Hematopoietic multipotent progenitor cell treated with erythropoietin and hydrocortisone succinate and interleukin-3 and kit ligand, for 8 days (in vitro differentiated cells): ENCODE measurements at regions not wholly inside any gene's neighbourhood (a gene's known extent, or its start where the extent isn't known, plus 50 kb on each side); places are given as distances from the start of the nearest gene placed in this dataset.
"Not testable (repeated sequence)": the region's sequence is repeated elsewhere in the genome, so short reads cannot be mapped to it uniquely, and the experiment has no call there.

Source experiments
- DNase-seq: peaks from one replicate; pipeline ENCODE4 v3.0.0-alpha.2; 2015

DNA sequence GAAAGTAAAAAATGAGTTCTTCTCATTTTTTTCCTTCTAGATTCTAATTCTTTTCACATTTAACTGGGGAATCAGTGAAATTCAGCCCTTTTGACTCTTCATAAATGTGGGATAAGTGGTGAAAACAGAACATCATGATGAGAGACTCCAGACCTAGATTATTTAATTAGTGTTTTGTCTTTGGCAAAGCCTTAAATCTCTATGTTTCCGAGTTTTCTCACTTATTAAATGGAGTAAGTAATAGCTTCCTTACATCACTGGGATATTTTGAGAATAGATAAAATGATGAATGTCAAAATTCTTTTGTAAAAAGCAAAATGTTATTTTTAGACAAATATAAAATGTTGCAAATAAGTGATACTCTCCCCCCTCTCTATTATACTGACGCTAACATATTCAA, 468.6 kb upstream of the ARRDC3 start:
- no peak for DNase-seq

DNA sequence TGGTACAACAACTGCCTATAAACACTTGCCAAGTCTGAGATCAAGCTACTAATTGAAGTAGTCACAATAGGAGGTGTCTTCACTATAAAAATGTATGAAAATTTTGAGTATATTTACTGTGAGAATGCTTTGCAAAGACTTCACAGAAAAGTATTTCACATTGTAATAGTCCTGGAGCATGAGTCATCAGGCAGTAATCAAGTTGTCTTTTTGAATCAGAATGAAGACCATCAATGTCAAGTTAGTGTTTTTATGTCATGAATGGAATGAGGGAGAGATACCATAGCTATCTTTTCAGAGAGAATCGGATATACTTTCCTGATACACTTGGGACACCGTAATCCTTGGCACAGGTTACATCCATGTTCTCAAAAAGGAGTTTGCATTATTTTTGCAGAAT, 466.9 kb upstream of the ARRDC3 start:
- DNase-seq: no peak

DNA sequence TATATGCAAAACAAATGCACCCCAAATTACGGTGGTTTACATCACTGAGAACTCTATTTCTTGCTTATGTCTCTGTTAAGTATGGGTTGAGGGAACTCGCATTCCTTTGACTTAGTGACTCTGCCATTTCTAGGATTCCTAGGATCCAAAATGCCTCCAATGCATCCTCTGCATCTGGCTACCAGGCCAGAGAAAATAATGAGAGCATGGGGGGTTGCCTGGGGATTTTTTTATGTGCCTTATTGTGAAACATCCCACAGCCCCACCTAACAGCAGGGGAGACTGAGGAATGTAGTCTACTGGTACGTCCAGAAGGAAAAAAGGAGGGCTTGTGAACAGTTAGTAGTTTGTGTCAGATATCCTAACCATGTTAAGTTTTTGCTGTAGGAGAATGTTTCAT, 466.0 kb upstream of the ARRDC3 start:
- no peak for DNase-seq

DNA sequence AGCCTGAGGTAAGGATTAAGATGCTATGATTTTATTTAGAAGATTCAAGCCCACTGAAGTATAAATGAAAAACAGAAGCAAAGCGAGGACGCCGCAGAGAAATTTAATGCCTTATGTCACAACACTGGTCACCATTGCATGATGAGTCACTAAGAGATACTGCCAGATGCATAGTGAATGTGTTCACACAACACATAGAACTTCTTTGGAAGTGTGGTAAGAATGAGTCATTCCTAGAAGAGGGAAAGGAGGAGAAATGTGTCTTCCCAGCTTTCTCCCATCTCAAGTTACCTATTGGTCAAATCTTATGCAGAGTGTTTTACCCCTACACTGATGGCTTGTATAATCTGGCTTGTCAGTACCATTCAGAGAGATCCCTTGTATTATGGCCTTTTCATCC, 465.3 kb upstream of the ARRDC3 start:
- DNase-seq: no peak

DNA sequence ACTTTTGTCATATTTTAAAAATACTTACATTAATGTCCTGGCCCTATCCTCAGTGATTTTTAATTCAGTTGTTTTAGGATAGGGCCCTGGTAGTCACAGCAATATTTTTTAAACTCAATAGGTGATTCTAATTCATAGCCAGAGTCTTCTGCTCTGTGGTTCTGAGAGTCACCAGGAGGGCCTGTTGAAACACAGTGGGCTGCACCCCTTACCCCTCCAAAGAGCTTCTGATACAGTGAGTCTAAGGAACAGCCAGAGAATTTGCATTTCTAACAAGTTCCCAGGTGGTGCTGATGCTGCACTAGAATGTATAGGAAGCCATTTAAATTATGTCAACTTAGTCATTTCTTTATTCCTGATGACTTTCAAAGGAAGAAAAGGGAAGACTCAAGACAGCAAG, 458.3 kb upstream of the ARRDC3 start:
- no peak for DNase-seq

DNA sequence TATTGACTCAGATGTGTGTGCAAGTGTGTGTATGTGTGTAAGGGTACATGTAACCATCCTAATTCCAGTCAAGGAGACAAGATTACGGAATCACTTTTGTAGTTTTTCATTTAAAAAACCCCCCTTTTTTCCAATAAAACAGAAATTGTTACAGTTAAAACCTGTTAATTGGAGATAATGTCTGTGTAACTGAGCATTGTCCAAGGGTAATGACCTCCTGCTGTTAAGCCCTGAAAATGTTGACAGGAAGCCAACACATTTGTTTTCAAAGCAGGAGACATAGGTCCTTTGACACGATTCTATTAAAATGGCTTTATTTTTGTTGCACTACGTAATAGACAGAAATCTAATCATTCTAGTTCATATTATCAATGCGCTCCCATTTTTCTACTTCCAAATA, 457.3 kb upstream of the ARRDC3 start:
- DNase-seq: no peak

DNA sequence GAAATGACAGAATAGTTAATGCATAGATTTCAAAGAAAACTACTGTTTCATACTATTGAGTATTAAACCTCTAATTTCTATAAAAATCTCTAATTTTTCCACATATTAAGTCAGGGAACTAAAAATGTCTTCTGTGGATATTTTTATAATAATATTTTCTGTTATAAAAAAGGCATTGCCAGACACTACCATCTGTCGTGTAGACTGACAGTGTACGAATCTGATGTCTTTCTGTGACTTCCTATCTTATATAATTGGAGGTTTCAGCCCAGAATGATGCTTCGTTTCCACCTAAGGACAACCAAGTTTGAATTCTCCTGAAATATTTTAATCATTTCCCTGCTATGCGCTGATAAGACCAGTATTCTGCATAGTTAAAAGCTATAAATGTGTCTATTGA, 456.6 kb upstream of the ARRDC3 start:
- no peak for DNase-seq

DNA sequence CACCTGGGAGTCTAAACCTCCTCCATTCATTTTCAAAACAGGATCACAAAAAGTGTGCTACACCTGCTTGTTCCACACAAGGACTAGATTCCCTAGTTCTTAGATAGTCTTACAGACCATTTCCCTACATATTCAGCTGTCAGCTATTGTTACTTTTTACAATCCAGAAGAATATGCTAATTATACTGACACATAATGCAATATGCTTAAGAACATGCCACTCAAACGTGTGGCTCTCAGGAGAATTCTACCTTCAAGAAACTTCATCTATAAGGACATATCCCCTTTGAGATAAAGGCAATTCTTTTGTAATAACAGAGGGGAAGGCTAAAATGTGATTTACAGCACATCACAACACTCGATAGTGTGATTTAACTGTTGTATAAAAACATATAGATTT, 456.1 kb upstream of the ARRDC3 start:
- DNase-seq: no peak

DNA sequence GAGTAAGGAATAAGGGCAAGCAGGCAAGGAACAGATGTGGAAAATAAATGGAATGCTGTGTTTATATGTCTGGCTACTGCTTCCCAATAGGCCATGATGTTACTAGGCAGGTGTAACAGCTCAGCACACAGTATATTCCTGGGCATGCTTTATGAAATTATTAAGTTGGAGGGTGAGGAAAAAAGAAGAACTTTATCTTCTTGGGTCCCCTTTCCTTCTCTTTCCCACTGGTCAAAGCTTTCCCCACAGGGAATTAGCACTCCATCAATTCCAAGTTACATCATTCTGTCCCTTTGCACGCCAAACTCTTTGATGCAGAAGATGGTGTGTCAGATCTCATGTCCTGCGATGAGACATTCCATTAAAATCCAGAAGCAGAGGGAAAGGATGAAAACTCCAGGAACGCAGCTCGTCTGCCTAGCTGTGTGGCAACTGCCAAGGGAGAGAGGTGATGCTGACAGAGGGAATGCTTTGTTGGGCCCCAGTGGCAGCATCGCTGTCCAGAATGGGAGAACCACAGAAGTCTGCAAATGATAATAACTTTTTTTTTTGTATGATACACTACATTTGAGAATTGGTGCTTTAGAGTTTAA, 447.3 kb upstream of the ARRDC3 start:
- DNase-seq: no peak

DNA sequence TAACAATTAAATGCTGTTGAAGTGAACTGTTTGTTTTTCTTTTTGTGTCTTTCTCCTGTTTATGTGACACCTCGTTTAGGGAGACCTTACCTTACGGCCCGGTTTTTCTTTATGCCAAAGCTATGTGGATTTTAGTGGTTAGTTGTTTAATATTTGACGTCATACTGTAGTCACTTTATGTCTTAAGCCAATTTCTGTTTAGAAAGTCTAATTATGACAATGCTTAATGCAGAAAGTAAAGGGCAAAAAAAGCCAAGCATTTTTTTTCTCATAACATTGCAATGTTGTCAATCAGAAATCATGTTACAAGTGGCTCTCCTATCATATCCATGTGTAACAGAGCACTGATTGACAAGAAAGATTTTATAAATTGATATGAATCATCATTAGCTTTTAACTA, 442.5 kb upstream of the ARRDC3 start:
- DNase-seq: no peak

DNA sequence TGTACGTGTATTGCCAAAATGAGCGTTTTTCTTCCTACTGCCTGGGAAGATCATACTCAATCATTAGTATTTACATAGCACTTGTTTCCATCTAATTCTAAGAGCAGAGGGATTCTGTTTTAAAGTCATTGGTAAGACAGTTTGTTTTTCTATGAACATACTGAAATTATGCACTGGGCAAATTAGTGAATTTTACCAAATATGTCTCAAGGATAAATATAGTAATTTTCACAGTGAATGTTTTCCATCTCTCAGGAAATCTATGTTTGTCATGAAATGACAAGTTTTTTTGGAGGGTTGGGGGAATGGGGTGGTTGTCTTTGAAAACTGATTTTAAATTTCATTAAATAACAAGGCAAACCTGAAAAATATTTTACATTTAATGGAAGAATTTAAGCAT, 441.3 kb upstream of the ARRDC3 start:
- no peak for DNase-seq

DNA sequence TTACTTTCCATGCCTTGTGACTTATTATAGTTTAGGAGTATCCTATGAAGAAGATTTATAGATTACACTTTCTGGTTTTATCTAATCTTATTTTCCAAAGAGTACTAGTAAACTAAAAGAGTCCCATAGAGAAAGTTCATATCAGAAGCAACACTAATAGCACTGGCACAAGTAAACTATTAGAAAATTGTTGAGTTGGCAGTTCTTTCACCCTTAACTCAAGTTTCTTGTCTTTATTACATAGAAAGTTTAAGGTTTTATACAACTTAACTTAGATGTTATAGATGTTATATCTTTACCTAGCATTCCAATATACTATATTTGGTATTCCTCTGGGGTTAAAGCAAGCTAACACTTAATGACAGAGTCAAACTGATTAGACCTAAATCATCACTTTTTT, 437.8 kb upstream of the ARRDC3 start:
- DNase-seq: no peak

DNA sequence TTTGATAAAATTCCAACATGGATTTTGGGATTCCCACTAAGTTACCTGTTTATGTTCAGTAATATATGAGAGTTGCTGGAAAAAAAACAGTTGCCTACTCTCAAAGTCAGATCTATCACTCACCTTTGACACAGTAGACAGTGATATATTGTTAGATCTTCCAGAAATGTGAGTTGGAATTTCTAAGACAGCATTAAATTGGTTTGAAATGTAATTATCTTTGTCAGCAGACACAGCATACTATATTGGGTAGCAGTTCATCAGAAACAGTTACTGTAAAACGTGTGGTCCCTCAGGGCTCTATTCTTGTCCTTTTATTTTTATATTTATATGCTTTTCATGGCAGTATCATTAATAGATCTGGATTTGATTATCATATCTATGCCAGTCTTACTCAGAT, 433.6 kb upstream of the ARRDC3 start:
- DNase-seq: no peak

DNA sequence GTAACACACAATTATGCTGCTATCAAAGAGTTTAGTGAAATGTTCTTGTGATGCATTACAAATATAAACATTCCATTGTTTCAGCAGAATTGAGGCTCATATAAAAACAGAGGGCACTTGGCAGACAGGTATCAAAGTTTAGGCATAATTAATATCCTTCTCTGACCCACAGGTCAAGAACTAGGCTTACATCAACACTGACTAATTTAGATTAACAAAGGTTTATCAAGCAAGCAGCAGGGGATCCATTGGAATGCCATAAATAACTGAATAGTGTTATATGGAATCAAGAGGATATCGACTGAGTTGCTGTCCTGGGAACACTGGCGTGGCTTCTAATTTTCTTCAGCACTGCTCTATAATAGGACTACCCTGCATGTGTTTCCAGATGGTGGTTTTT, 414.5 kb upstream of the ARRDC3 start:
- no peak for DNase-seq

DNA sequence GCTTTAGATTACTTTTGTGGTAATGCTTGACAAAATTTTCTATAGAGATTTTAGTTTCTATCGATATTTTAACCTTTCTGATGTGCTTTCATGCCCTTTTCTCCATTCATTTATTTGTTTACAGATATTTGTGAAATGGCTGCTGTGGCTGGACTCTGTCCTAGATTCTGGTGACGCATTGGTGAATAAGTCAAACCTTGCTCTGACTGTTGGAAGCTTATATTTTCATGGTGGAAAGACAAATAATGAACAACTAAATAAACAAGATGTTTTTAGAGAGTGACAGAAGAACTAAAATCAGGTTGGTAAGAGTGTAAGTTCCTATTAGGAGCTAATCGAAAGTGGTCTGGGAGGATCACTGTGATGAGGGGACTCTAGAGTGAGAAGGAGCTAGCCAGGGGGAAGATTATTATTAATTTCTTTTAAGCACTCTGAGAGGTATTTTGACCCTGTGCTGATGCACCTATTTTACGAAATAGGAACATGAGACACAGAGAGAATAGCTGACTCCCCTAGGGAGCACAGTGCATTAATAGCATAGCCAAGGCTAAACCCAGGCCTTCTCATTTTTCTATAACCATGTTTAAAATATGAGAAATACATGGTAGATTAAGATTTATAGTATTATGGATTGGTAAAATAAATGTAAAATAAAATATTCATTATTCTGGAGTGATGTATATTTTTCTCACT, 411.9 kb upstream of the ARRDC3 start:
- no peak for DNase-seq

DNA sequence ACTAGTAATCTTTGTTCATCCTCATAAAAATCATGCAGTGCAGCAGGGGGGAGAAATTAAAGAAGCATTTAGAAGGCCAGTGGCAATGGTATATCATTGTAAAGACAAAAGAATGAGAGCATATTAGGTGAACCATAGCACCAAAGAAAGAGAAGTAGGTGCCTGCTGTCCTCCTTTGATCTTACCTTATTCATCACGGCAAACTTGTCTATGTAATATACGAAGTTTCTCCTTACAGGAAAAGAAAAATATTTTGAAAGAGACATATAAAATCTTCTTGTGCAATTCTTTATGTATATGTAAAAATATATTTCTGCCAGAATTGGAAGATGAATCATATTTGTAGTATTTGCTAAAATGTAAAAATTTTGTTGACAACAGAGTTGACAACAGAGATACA, 411.3 kb upstream of the ARRDC3 start:
- DNase-seq: no peak

DNA sequence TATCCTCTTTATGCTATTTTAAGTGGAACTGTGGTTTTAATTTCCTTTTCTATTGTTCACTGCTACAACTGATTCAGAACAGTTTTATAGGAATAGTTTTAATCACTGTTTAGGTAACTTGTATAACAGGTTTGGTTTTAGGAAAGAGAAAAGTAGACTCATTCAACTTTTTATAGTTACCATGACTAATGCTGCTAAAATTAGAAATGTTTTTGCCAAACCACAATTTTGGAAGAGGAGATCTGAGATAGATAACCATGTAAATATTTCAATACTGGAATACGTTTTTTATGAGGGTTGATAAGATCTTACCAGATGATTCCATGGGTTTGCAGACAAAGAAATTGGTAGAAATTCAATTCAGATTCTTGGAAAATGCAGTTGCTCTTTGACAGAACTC, 404.6 kb upstream of the ARRDC3 start:
- DNase-seq: no peak

DNA sequence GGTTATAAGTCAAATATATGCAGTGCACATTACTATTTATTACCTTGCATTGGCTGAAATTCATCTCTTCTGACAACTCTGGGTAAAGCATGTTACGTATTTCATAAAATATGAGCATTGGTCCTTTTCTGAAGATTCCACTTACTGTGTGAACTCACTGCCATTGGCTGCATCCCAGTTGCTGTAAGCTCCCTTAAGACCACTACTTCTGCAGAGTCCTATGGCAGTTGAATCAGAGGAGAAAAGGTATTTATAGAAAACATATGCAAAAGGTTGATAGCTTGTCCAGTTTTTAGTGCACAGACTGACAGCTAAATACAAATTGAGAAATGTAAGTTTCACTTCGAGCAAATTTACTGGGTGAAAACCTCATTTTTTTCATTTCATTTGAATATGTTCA, 394.6 kb upstream of the ARRDC3 start:
- DNase-seq: no peak

DNA sequence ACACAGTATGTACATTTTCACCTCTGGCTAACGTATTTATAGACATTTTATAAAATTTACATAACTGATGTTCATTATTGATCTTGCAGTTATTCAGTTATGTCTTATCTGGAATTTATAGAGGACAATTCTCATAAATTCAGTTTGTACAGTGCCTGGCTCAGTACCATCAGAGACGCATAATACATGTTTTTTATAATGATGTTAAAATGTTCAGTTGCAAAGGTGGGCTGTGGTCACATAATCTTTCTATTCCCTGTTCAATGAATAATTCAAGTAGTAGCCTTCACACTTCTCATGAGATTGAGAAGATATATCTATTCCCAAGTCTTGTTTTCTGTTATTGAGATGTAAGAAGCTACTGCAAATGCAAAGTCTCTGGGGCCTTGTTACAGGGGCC, 393.1 kb upstream of the ARRDC3 start:
- no peak for DNase-seq

DNA sequence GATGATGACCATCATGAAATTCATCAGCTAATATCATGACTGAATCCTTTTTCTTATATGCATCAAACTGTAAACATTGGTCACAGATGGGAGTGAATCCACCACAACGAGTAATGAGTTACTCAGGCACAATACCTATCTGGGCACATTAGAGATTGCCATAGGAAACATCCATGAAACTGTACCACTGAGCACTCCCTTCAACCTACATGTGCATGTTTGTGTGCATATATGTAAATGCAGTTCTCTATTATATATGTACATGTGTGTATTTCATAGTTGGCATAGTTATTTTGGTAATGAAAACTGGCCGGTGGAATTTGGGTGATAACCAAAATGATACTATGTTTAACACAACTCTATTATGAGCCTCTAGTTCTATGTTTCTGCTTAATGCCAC, 387.3 kb upstream of the ARRDC3 start:
- DNase-seq: no peak

DNA sequence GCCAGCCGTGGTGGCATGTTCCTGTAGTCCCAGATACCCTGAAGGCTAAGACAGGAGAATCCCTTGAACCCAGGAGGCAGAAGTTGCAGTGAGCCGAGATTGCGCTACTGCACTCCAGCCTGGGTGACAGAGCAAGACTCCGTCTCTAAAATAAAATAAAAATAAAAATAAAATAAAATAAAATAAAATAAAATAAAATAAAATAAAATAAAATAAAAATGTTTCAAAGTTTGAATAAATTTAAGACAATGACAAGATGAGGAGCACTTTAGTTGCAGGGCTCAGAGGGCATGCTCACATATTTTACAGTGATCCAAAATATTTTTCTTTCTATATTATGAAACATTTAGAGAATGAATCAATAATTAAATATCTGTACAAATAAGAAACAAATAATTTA, 374.3 kb upstream of the ARRDC3 start:
- not testable (repeated sequence) for DNase-seq

DNA sequence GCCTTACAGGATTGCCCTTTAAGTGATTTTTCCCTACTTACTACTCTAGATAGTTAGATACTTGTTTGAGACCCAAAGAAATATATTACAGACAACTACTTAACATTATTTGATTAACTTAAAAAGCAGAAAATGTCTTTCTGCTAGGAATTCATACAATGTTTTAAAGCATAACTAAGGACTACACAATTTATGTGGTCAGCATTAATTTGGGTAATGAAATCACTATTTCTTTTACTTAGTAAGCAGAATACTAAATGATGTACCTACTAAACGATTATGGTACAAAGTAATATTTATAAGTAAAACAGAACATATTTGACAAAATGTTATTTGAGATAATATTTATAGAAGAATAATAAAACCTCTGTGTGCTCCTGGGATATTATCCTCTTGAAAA, 371.9 kb upstream of the ARRDC3 start:
- DNase-seq: no peak

DNA sequence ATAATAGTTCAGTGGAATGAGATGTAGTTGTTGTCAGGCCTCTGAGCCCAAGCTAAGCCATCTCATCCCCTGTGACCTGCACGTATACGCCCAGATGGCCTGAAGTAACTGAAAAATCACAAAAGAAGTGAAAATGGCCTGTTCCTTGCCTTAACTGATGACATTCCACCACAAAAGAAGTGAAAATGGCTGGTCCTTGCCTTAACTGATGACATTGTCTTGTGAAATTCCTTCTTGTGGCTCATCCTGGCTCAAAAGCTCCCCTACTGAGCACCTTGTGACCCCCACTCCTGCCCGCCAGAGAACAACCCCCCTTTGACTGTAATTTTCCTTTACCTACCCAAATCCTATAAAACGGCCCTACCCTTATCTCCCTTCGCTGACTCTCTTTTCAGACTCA, 361.4 kb upstream of the ARRDC3 start:
- DNase-seq: not testable (repeated sequence)

DNA sequence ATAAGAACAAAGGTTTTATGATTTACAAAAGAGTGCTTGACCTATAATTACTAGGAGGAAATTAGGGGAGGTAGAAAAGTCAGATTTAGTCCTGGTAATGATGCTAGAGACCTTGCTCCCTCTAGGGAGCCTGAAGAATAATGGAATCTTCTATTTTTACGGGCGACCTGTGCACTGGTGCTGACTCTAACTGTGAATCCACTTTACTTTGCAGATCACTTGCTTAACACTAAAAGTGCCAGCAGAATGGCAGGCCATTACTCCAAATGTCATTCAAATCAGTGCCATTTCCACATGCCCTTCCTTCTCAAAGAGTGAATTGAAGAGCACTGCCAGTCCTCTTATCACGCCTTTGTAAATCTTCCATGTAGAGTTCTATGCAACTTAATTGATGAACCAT, 359.4 kb upstream of the ARRDC3 start:
- DNase-seq: no peak

DNA sequence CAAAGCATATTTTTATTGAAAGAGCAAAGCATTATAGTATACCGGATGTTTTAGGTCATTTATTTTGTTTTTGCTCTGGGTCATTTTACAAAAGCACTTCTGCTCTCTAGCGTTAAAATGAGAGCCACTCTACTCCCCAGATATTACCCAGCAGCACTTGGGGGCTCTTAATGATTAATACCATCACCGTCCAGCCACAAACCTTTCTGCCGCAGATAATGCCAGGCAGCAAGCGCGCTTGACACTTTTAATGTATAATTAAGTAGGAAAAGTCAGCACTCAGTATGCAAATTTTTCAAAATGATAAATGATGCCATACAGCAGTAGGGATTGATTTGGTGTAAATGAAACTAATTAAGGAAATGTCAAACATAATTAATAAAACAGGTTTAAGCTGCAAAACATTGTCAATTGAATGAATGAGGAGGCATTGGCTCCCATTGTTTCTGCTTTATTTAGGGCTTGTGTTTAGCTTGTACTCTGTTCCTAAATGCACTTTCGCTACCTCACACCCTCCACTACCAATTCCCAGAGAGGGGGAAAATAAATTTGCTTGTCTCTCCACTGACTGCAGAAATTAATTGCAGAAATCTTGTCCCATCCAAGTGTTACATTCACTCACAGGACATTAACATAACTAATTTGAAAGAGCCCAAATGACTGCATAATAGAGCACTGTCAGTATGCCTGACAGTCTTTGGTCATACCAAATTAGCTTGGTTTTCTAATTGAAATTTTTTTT, 358.8 kb upstream of the ARRDC3 start:
- DNase-seq: no peak
